Astrocyte (in vitro differentiated cells and primary cell): ENCODE measurements at regions not wholly inside any gene's neighbourhood (a gene's known extent, or its start where the extent isn't known, plus 50 kb on each side); places are given as distances from the start of the nearest gene placed in this dataset.

ENCODE experiments used
- DNase-seq: peaks from one replicate; pipeline ENCODE4 v3.0.0-alpha.2; 2010; ENCODE audit warnings: low read depth
- FAIRE-seq: peaks from 2 replicates; lab custom pipeline; 2011; peaks lifted over from hg19 to GRCh38; lab: Jason Lieb, UNC
- H2AFZ ChIP-seq: 2 replicates; pipeline ENCODE4 v1.6.0; 2012; ENCODE audit warnings: low read depth, low read length, inconsistent platforms
- H3K27ac ChIP-seq: 2 replicates; pipeline ENCODE4 v1.5.1; 2011; ENCODE audit warnings: low read depth, low read length, inconsistent platforms
- H3K27me3 ChIP-seq: 2 replicates; pipeline ENCODE4 v1.6.0; 2011; ENCODE audit warnings: low read length, inconsistent platforms; ENCODE audit not compliant: insufficient read depth
- H3K36me3 ChIP-seq: 2 replicates; pipeline ENCODE4 v1.5.1; 2011; ENCODE audit warnings: low read length, inconsistent platforms; ENCODE audit not compliant: insufficient read depth
- H3K4me1 ChIP-seq: 2 replicates; pipeline ENCODE4 v1.5.1; 2011; ENCODE audit warnings: low read length, inconsistent platforms; ENCODE audit not compliant: insufficient read depth
- H3K4me2 ChIP-seq: 2 replicates; pipeline ENCODE4 v1.6.0; 2012; ENCODE audit warnings: low read length, inconsistent platforms
- H3K4me3 ChIP-seq: 2 replicates; pipeline ENCODE4 v1.5.1; 2011; ENCODE audit warnings: low read depth, mild to moderate bottlenecking, low read length, inconsistent platforms; ENCODE audit not compliant: insufficient read depth
- H3K79me2 ChIP-seq: 2 replicates; pipeline ENCODE4 v1.6.0; 2012; ENCODE audit warnings: mild to moderate bottlenecking, low read length, inconsistent platforms; ENCODE audit not compliant: insufficient read depth
- H3K9ac ChIP-seq: 2 replicates; pipeline ENCODE4 v1.6.0; 2012; ENCODE audit warnings: mild to moderate bottlenecking, low read length, inconsistent platforms
- H3K9me3 ChIP-seq: 2 replicates; pipeline ENCODE4 v1.5.1; 2012; ENCODE audit warnings: low read depth, mild to moderate bottlenecking, low read length, inconsistent platforms; ENCODE audit not compliant: insufficient read depth
- H4K20me1 ChIP-seq: 2 replicates; pipeline ENCODE4 v1.6.0; 2012; ENCODE audit warnings: low read length, inconsistent platforms; ENCODE audit not compliant: insufficient read depth
- H3K27ac Mint-ChIP-seq: one replicate; pipeline ENCODE4 v1.8.0; 2021; ENCODE audit warnings: mild to moderate bottlenecking, mixed read lengths; ENCODE audit not compliant: unreplicated experiment
- H3K27me3 Mint-ChIP-seq: one replicate; pipeline ENCODE4 v1.8.0; 2021; ENCODE audit warnings: low read depth, mixed read lengths; ENCODE audit not compliant: unreplicated experiment
- H3K36me3 Mint-ChIP-seq: one replicate; pipeline ENCODE4 v1.8.0; 2021; ENCODE audit warnings: low read depth, mixed read lengths; ENCODE audit not compliant: unreplicated experiment
- H3K4me1 Mint-ChIP-seq: one replicate; pipeline ENCODE4 v1.8.0; 2021; ENCODE audit warnings: low read depth, mixed read lengths; ENCODE audit not compliant: unreplicated experiment
- H3K4me3 Mint-ChIP-seq: one replicate; pipeline ENCODE4 v1.8.0; 2021; ENCODE audit warnings: mild to moderate bottlenecking, moderate library complexity, mixed read lengths; ENCODE audit not compliant: unreplicated experiment
- H3K9me3 Mint-ChIP-seq: one replicate; pipeline ENCODE4 v1.8.0; 2021; ENCODE audit warnings: mild to moderate bottlenecking, mixed read lengths; ENCODE audit not compliant: unreplicated experiment
- EZH2 ChIP-seq: IDR thresholded peaks from 2 replicates; pipeline ENCODE4 v1.6.1; 2012; ENCODE audit warnings: mild to moderate bottlenecking, low read length, inconsistent platforms; ENCODE audit not compliant: insufficient read depth
- TF ChIP-seq, protein P1 (sequence below): IDR thresholded peaks from 2 replicates; pipeline ENCODE4 v1.5.1; 2011; ENCODE audit warnings: low read depth, mild to moderate bottlenecking, inconsistent platforms, low read length, moderate library complexity; ENCODE audit not compliant: insufficient read depth

DNA sequence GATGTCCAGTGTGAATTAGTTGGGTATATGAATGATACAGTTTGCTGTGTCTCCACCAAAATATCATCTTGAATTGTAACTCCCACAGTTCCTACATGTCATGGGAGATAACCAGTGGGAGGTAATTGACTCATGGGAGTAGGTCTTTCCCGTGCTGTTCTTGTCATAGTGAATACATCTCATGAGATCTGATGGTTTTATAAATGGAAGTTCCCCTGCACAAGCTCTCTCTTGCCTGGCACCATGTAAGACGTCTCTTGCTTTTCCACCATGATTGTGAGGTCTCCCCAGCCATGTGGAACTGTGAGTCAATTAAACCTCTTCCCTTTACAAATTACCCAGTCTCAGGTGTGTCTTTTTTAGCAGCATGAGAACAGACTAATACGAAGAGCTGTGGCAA, 223.0 kb downstream of the AJAP1 start:
- H3K4me1 Mint-ChIP-seq: no peaks in the 10 kb centered on the region
- H3K27me3 Mint-ChIP-seq: peaks cover 19% of the 10 kb centered on the region
- Histone ChIP-seq H4K20me1 (no peaks in the 10 kb centered on the region), H3K27me3 (no peaks in the 10 kb centered on the region), H3K36me3 (no peaks in the 10 kb centered on the region), H3K27ac (no peak overlapping the region), H3K79me2 (no peaks in the 10 kb centered on the region), H3K4me1 (no peaks in the 10 kb centered on the region), H3K4me2 (no peak overlapping the region), H3K9ac (no peak overlapping the region), H2AFZ (no peak overlapping the region), H3K4me3 (no peak overlapping the region), H3K9me3 (peaks cover 9% of the 10 kb centered on the region)
- no peak for TF ChIP-seq EZH2
- TF ChIP-seq, protein P1, sequence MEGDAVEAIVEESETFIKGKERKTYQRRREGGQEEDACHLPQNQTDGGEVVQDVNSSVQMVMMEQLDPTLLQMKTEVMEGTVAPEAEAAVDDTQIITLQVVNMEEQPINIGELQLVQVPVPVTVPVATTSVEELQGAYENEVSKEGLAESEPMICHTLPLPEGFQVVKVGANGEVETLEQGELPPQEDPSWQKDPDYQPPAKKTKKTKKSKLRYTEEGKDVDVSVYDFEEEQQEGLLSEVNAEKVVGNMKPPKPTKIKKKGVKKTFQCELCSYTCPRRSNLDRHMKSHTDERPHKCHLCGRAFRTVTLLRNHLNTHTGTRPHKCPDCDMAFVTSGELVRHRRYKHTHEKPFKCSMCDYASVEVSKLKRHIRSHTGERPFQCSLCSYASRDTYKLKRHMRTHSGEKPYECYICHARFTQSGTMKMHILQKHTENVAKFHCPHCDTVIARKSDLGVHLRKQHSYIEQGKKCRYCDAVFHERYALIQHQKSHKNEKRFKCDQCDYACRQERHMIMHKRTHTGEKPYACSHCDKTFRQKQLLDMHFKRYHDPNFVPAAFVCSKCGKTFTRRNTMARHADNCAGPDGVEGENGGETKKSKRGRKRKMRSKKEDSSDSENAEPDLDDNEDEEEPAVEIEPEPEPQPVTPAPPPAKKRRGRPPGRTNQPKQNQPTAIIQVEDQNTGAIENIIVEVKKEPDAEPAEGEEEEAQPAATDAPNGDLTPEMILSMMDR: no peak
- no peak overlapping the region for H3K4me3 Mint-ChIP-seq
- no peak overlapping the region for H3K27ac Mint-ChIP-seq
- H3K36me3 Mint-ChIP-seq: no peaks in the 10 kb centered on the region
- H3K9me3 Mint-ChIP-seq: peaks cover 2% of the 10 kb centered on the region
- DNase-seq: no peak
- no peak for FAIRE-seq

DNA sequence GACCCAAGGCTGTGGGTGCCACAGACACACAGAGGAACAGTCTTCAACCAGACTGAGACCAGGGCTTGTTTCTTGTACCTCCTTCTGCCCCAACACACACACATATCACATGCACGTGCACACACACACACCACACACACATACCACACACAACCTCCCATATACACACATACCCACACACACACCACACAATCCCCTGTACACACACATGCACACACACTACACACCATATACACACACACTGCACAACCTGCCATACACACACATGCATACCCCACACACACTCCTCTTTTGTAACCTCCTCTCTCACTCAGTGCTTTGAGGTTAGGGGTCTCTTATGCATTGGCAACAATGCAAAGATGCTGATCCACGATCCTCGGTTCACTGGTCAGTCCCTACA, 217.0 kb downstream of the AJAP1 start:
- Histone ChIP-seq H3K4me2 (no peak overlapping the region), H2AFZ (no peak overlapping the region), H3K36me3 (no peaks in the 10 kb centered on the region), H3K27ac (no peak overlapping the region), H3K4me1 (no peaks in the 10 kb centered on the region), H3K9me3 (peaks cover 13% of the 10 kb centered on the region), H3K4me3 (no peak overlapping the region), H4K20me1 (no peaks in the 10 kb centered on the region), H3K27me3 (no peaks in the 10 kb centered on the region), H3K9ac (no peak overlapping the region), H3K79me2 (no peaks in the 10 kb centered on the region)
- Mint-ChIP-seq H3K27me3 (peaks cover 20% of the 10 kb centered on the region), H3K27ac (no peak overlapping the region), H3K9me3 (no peaks in the 10 kb centered on the region), H3K4me1 (no peaks in the 10 kb centered on the region), H3K36me3 (no peaks in the 10 kb centered on the region), H3K4me3 (no peak overlapping the region)
- no peak for TF ChIP-seq EZH2
- TF ChIP-seq, protein P1: no peak
- FAIRE-seq (no peak), DNase-seq (no peak)

DNA sequence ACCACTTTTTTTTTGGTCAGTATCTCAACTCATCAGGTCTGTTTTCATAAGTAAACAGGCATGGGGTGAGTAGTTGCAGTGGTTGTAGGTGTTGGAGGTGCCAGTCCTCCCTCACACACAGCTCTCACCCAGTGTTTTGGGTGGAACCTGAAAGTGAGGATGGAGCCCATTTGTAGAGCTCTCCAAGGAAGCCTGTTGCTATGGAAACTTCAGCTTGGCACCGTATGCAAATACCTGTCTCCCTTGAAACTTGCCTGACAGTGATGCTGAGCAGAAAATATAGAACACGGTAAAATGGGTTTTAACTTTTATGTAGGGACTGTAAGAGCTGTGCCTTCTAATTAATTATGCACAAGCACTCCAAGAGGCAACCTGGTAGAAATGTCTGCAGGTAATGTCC, 214.1 kb downstream of the AJAP1 start:
- no peak for DNase-seq
- Histone ChIP-seq H4K20me1 (no peaks in the 10 kb centered on the region), H3K4me3 (no peak overlapping the region), H3K9ac (no peak overlapping the region), H3K36me3 (no peaks in the 10 kb centered on the region), H2AFZ (no peak overlapping the region), H3K4me2 (no peak overlapping the region), H3K27me3 (no peaks in the 10 kb centered on the region), H3K9me3 (peaks cover 13% of the 10 kb centered on the region), H3K4me1 (no peaks in the 10 kb centered on the region), H3K79me2 (no peaks in the 10 kb centered on the region), H3K27ac (no peak overlapping the region)
- H3K4me3 Mint-ChIP-seq: no peak overlapping the region
- no peaks in the 10 kb centered on the region for H3K9me3 Mint-ChIP-seq
- FAIRE-seq: no peak
- peaks cover 21% of the 10 kb centered on the region for H3K27me3 Mint-ChIP-seq
- H3K27ac Mint-ChIP-seq: no peak overlapping the region
- no peaks in the 10 kb centered on the region for H3K4me1 Mint-ChIP-seq
- no peak for TF ChIP-seq EZH2
- TF ChIP-seq, protein P1: no peak
- no peaks in the 10 kb centered on the region for H3K36me3 Mint-ChIP-seq
